ENCODE measurements at regions not wholly inside any gene's neighbourhood (a gene's known extent, or its start where the extent isn't known, plus 50 kb on each side); places are given as distances from the start of the nearest gene placed in this dataset.

DNA sequence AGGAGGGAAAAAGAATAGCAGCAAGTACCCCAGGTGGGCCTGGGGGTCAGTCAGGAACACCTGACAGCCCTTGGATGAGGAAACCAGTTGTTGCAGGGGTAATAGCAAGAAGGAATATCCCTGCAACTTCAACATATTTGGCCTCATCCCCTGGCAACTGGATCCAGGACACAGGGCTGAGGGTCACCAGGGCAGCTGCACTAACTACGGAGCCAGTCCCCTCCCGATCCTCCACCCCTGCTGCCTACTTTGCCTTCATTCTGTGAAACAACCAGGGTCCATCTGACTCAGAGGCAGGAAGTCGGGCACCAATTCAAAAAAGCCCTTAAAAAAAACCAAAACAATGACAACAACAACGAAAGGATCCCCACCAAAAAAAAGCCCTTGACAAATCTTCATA, 52.9 kb downstream of the FRMPD3 start:
- TF ChIP-seq, protein P1, sequence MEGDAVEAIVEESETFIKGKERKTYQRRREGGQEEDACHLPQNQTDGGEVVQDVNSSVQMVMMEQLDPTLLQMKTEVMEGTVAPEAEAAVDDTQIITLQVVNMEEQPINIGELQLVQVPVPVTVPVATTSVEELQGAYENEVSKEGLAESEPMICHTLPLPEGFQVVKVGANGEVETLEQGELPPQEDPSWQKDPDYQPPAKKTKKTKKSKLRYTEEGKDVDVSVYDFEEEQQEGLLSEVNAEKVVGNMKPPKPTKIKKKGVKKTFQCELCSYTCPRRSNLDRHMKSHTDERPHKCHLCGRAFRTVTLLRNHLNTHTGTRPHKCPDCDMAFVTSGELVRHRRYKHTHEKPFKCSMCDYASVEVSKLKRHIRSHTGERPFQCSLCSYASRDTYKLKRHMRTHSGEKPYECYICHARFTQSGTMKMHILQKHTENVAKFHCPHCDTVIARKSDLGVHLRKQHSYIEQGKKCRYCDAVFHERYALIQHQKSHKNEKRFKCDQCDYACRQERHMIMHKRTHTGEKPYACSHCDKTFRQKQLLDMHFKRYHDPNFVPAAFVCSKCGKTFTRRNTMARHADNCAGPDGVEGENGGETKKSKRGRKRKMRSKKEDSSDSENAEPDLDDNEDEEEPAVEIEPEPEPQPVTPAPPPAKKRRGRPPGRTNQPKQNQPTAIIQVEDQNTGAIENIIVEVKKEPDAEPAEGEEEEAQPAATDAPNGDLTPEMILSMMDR (IDR thresholded peaks at IDR 0.05; ENCODE audit: low read length) = no peak
- TF ChIP-seq EZH2 (IDR thresholded peaks at IDR 0.05; ENCODE audit: borderline replicate concordance, low read length) = no peak

All from OCI-LY1 (cell line).